OCI-LY1 (cell line): ENCODE measurements at regions not wholly inside any gene's neighbourhood (a gene's known extent, or its start where the extent isn't known, plus 50 kb on each side); places are given as distances from the start of the nearest gene placed in this dataset.

Experiments
- CTCF ChIP-seq: fragments of 200-600 bp; sonication (generic), shearing (Covaris generic); IDR thresholded peaks from 2 replicates; pipeline ENCODE4 v1.5.1; 2017; ENCODE audit warnings: mild to moderate bottlenecking, antibody characterized with exemption, low read length, moderate library complexity, mixed read lengths
- EZH2 ChIP-seq: fragments of 200-600 bp; sonication (generic), shearing (Covaris generic); IDR thresholded peaks from 2 replicates; pipeline ENCODE4 v1.8.0; 2017; ENCODE audit warnings: borderline replicate concordance, mixed run types, mild to moderate bottlenecking, antibody characterized with exemption, low read length, moderate library complexity, mixed read lengths

GRCh38 chr11:33638608-33639007 lies 62.0 kb downstream of the C11orf91 start:
- no peak for TF ChIP-seq CTCF
- no peak for TF ChIP-seq EZH2
